ENCODE measurements at regions not wholly inside any gene's neighbourhood (a gene's known extent, or its start where the extent isn't known, plus 50 kb on each side); places are given as distances from the start of the nearest gene placed in this dataset.

GRCh38 chr6:143007646-143008045, 53.0 kb upstream of the AIG1 start:
- H3K36me3 ChIP-seq: no peaks in the 10 kb centered on the region
- intact Hi-C loops (cut with DNase I): no loop called here
- H3K4me3 ChIP-seq: no peak overlapping the region
- no peak overlapping the region for H3K27ac ChIP-seq
- no peaks in the 10 kb centered on the region for H3K27me3 ChIP-seq
- ATAC-seq: no peak
- no peak for TF ChIP-seq CTCF (IDR thresholded peaks at IDR 0.05)
- DNase-seq: no peak
- H3K9me3 ChIP-seq: no peaks in the 10 kb centered on the region
- H3K4me1 ChIP-seq: no peaks in the 10 kb centered on the region

- H3K9me3 ChIP-seq: no peaks in the 10 kb centered on the region
- H3K4me1 ChIP-seq: no peaks in the 10 kb centered on the region
- H3K36me3 ChIP-seq: no peaks in the 10 kb centered on the region
- TF ChIP-seq CTCF (IDR thresholded peaks at IDR 0.05): no peak
- H3K27ac ChIP-seq: no peak overlapping the region
- DNase-seq (no peak), ATAC-seq (no peak)
- H3K27me3 ChIP-seq: no peaks in the 10 kb centered on the region
- no peak overlapping the region for H3K4me3 ChIP-seq
- intact Hi-C loops (cut with DNase I): no loop called here
Observed at GRCh38 chr6:143009851-143010250, 50.8 kb upstream of the AIG1 start.
